Endodermal cell (in vitro differentiated cells): ENCODE measurements at regions not wholly inside any gene's neighbourhood (a gene's known extent, or its start where the extent isn't known, plus 50 kb on each side); places are given as distances from the start of the nearest gene placed in this dataset.

Experiments
- DNase-seq: peaks from one replicate; pipeline ENCODE4 v3.0.0-alpha.2; 2017
- H3K27ac ChIP-seq: 2 replicates; pipeline ENCODE4 v1.5.1; 2013; ENCODE audit warnings: mild to moderate bottlenecking, low read depth, low read length, moderate library complexity
- H3K27me3 ChIP-seq: 2 replicates; pipeline ENCODE4 v1.6.1; 2013; ENCODE audit warnings: mild to moderate bottlenecking, low read length, moderate library complexity; ENCODE audit not compliant: insufficient read depth, control insufficient read depth, poor library complexity, severe bottlenecking
- H3K36me3 ChIP-seq: 2 replicates; pipeline ENCODE4 v1.7.0; 2013; ENCODE audit warnings: mild to moderate bottlenecking, low read length, moderate library complexity; ENCODE audit not compliant: control insufficient read depth, insufficient read depth
- H3K4me1 ChIP-seq: one replicate; pipeline ENCODE4 v1.7.0; 2013; ENCODE audit warnings: low read length; ENCODE audit not compliant: control insufficient read depth, insufficient read depth
- H3K4me3 ChIP-seq: 2 replicates; pipeline ENCODE4 v1.5.1; 2013; ENCODE audit warnings: mild to moderate bottlenecking, low read length, moderate library complexity
- H3K9ac ChIP-seq: 2 replicates; pipeline ENCODE4 v1.6.1; 2013; ENCODE audit warnings: mild to moderate bottlenecking, low read length, moderate library complexity; ENCODE audit not compliant: poor library complexity, severe bottlenecking; ENCODE audit errors: extremely low read depth
- H3K9me3 ChIP-seq: 2 replicates; pipeline ENCODE4 v1.6.1; 2013; ENCODE audit warnings: mild to moderate bottlenecking, low read length, moderate library complexity; ENCODE audit not compliant: control insufficient read depth
- H3K27ac Mint-ChIP-seq: 2 replicates; pipeline ENCODE4 v1.8.0; 2020; ENCODE audit warnings: mixed read lengths
- H3K27me3 Mint-ChIP-seq: 2 replicates; pipeline ENCODE4 v1.8.0; 2021; ENCODE audit warnings: mild to moderate bottlenecking, mixed read lengths; ENCODE audit not compliant: insufficient read depth
- H3K36me3 Mint-ChIP-seq: 2 replicates; pipeline ENCODE4 v1.8.0; 2020; ENCODE audit warnings: low read depth, mixed read lengths
- H3K4me1 Mint-ChIP-seq: 2 replicates; pipeline ENCODE4 v1.8.0; 2020; ENCODE audit warnings: mixed read lengths
- H3K4me3 Mint-ChIP-seq: 2 replicates; pipeline ENCODE4 v1.8.0; 2020; ENCODE audit warnings: mild to moderate bottlenecking, moderate library complexity, mixed read lengths
- H3K9me3 Mint-ChIP-seq: 2 replicates; pipeline ENCODE4 v1.8.0; 2020; ENCODE audit warnings: mild to moderate bottlenecking, mixed read lengths
- WGBS, 2 experiments: methylation state at CpG; one replicate each; pipeline versions ENCODE4 v1.1.5 to v1.1.7; 2013; ENCODE audit warnings: missing lambda C conversion rate in 2 of 2, mixed read lengths in 1 of 2; ENCODE audit not compliant: insufficient coverage in 1 of 2, insufficient read length in 1 of 2; 5-methylcytosine and 5-hydroxymethylcytosine counted together
- TF ChIP-seq, protein P1 (sequence below): fragments of 200-600 bp; sonication (generic); conservative IDR thresholded peaks from 2 replicates; pipeline ENCODE4 v1.5.0; 2021; ENCODE audit warnings: antibody characterized with exemption, mild to moderate bottlenecking

DNA sequence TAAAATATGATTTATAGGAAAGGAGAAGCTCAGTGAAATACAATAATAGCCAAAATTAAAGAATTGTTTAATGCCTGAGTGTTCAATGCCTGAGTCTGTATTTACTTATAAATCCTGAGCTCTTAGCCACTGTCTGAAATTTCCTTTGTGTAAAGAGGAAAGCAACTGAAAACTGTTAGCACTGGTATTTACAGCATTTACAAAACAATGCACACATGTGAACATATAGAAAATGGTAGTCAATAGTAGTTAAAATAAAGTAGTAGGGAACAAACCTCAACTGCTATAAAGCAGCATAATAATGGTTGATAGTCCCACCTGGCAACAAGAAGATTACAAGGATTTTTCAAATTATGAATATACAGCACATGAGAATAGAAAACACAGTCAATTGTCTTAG, 1137.1 kb upstream of the ATXN8OS start:
- H3K27me3 Mint-ChIP-seq, result no peaks in the 10 kb centered on the region
- no peaks in the 10 kb centered on the region for H3K36me3 Mint-ChIP-seq
- no peak overlapping the region for H3K4me3 Mint-ChIP-seq
- no peaks in the 10 kb centered on the region for H3K9me3 Mint-ChIP-seq
- H3K4me1 Mint-ChIP-seq, result peaks cover 7% of the 10 kb centered on the region
- Histone ChIP-seq H3K36me3 (no peaks in the 10 kb centered on the region), H3K9me3 (no peaks in the 10 kb centered on the region), H3K27ac (no peak overlapping the region), H3K4me3 (no peak overlapping the region), H3K27me3 (no peaks in the 10 kb centered on the region), H3K9ac (no peak overlapping the region), H3K4me1 (no peaks in the 10 kb centered on the region)
- TF ChIP-seq, protein P1, sequence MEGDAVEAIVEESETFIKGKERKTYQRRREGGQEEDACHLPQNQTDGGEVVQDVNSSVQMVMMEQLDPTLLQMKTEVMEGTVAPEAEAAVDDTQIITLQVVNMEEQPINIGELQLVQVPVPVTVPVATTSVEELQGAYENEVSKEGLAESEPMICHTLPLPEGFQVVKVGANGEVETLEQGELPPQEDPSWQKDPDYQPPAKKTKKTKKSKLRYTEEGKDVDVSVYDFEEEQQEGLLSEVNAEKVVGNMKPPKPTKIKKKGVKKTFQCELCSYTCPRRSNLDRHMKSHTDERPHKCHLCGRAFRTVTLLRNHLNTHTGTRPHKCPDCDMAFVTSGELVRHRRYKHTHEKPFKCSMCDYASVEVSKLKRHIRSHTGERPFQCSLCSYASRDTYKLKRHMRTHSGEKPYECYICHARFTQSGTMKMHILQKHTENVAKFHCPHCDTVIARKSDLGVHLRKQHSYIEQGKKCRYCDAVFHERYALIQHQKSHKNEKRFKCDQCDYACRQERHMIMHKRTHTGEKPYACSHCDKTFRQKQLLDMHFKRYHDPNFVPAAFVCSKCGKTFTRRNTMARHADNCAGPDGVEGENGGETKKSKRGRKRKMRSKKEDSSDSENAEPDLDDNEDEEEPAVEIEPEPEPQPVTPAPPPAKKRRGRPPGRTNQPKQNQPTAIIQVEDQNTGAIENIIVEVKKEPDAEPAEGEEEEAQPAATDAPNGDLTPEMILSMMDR, result no peak
- H3K27ac Mint-ChIP-seq, result peak overlapping the region; percentile 29
- DNase-seq, result no peak

DNA sequence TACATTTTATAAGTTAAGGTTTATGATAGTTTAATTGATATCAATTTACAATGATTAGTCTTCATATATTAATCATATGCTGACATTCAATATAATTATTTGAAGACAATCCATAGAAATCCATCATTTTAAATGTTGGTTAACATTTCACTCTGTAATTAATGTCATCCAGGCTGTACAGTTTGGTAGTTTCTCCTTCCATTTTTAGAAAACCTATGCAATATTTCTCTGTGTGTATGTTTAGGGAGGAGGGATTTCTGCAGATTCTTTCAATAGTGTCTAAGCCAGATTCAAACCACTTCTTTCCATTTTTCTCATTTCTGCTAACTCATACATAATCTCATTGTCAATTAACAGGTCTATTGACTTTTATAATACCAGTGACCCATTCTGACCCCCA, 1159.0 kb upstream of the ATXN8OS start:
- Mint-ChIP-seq H3K4me3 (no peak overlapping the region), H3K27ac (no peak overlapping the region), H3K4me1 (no peaks in the 10 kb centered on the region), H3K36me3 (no peaks in the 10 kb centered on the region), H3K9me3 (peaks cover 3% of the 10 kb centered on the region), H3K27me3 (no peaks in the 10 kb centered on the region)
- Histone ChIP-seq H3K4me3 (no peak overlapping the region), H3K9me3 (no peaks in the 10 kb centered on the region), H3K27ac (no peak overlapping the region), H3K27me3 (no peaks in the 10 kb centered on the region), H3K4me1 (no peaks in the 10 kb centered on the region), H3K36me3 (no peaks in the 10 kb centered on the region), H3K9ac (no peak overlapping the region)
- DNase-seq, result no peak
- TF ChIP-seq, protein P1, result no peak

DNA sequence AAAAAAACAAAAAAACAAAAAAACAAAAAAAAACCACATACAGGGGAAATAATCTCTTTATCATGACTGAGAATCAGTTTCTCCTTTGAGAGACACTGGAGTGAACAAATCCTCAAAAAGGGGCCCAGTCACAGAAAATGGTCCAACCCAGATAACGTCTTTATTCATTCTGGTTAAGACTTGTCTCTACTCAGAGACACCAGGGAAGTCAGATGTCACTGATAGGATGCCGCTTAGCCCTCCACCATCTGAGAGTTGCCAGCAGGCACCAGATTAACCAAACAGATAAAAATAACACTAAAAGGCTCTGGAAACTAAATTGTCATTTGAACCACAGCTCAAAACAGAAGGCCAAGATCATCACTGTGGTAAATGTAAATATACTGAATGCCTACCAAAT, 1163.4 kb upstream of the ATXN8OS start:
- Histone ChIP-seq H3K9me3 (no peaks in the 10 kb centered on the region), H3K36me3 (no peaks in the 10 kb centered on the region), H3K27me3 (no peaks in the 10 kb centered on the region), H3K4me3 (no peak overlapping the region), H3K4me1 (no peaks in the 10 kb centered on the region), H3K9ac (no peak overlapping the region), H3K27ac (no peak overlapping the region)
- WGBS, 2 experiments, result 88 to 100% methylated on average over 1 to 2 of the region's 2 CpGs
- Mint-ChIP-seq H3K27me3 (no peaks in the 10 kb centered on the region), H3K9me3 (peaks cover 4% of the 10 kb centered on the region), H3K36me3 (no peaks in the 10 kb centered on the region), H3K27ac (no peak overlapping the region), H3K4me3 (no peak overlapping the region), H3K4me1 (peaks cover 11% of the 10 kb centered on the region)
- TF ChIP-seq, protein P1, result no peak
- DNase-seq, result no peak
